Glomerular visceral epithelial cell (primary cell): ENCODE measurements at regions not wholly inside any gene's neighbourhood (a gene's known extent, or its start where the extent isn't known, plus 50 kb on each side); places are given as distances from the start of the nearest gene placed in this dataset.
"Not testable (repeated sequence)": the region's sequence is repeated elsewhere in the genome, so short reads cannot be mapped to it uniquely, and the experiment has no call there.

Source experiments
- DNase-seq: peaks from one replicate; pipeline ENCODE4 v3.0.0-alpha.2; 2016; ENCODE audit errors: extremely low spot score

GRCh38 chr3:187536185-187536584 lies 134.0 kb downstream of the SST start:
- no peak for DNase-seq

DNA sequence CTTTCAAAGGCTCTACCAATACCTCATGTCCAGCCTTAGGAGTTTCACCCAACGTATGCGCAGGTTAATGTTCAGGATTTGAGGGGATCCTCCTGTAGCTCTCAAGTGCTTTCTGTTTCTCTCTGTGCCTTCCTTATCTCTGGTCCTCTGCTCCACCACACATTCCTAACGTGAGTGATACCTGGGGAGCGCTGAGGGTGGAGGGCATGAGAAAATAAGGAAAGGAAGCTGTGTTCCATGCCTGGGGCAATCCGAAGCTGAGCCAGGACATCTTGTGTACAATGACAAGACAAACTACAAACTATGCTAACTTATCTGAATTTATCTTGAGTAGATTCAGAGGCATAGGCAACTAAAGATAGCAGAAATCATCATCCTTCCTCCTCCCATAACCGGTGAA lies 136.4 kb downstream of the SST start:
- DNase-seq, result no peak

- DNase-seq, result no peak
Observed at GRCh38 chr3:187531831-187532230, 138.4 kb downstream of the SST start.

DNA sequence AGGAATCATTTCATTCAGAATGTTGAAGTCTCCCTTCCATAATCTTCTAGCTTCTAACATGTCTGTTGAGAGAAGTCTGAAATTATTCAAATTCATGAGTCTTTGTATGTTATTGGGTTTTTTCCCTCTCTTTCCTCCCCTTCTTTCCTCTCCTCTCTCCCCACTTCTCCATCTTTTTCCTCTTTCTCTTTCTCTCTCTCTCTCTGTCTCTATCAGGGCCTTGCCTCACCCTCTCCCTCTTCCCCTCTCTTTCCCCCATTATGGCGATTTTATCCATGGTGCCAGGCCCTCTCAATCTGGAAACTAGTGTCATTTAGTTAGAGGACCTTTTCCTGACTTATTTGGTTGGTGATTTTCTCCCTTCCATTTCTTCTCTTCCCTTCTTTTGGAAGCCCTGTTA lies 147.3 kb downstream of the SST start:
- no peak for DNase-seq

GRCh38 chr3:187522293-187522692 lies 147.9 kb downstream of the SST start:
- DNase-seq, result no peak

GRCh38 chr3:187521546-187521945 lies 148.6 kb downstream of the SST start:
- no peak for DNase-seq

DNA sequence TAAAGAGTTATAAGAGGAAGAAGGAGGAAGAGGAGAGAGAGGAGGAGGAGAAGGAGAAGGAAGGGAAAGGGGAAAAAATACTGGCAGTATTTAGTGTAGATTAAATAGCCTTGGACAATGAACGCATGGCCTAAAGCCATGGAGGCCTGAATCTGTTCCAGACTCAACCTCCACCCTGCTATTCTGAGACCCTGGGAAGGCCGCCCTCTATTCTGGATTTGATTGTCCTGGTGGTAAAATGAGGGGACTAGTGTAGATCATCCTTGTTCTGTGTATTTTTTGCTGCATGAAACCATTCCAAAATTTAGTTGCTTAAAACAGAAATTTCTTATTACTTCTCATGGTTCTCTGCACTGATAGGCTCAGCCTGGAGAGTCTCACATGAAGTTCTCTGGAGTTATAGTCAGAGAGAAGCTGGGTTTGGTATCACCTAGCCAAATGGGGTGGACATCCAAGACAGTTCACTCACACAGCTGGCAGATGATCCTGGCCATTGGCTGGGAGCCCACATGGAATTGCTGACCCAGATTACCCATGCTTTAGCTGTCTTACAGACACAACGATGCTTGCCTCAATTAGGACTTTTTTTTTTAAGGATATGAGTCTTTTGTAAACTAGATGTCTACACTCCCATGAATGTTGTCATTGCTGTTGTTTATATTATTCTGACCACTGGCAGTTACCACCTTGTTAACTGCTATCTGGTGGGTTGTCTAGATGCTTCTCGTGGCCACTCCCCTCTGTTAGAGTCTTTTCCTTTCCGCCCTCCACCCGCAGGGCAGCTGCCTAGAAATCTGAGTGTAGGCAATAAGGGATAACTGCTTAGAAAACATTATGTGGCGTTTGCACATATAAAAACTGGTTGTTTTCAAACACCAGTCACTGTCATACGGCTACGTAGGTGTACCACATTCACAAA lies 149.9 kb downstream of the SST start:
- DNase-seq, result no peak

- DNase-seq, result peak; percentile 16
Observed at GRCh38 chr3:187519428-187519890, 150.7 kb downstream of the SST start.

- DNase-seq, result no peak
Observed at GRCh38 chr3:187518616-187519015, 150.4 kb downstream of the RTP4 start.

DNA sequence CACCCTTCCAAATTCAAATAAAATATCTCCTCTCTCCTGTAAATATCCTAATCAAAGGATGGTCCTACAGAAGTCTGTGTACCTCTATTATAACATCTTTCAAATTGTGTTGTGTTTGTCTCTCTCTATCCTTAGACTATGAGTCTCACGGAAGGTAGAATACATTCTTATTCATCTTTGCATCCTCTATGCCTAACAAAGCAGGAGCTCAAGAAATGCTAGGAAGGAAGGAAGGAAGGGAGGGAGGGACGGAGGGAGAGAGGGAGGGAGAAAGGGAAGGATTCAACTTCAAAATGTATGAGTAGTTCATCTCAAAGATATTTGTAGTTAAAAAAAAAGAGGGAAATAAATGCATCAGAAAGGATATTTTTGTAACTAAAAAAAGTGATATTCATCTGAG lies 150.0 kb downstream of the RTP4 start:
- no peak for DNase-seq

DNA sequence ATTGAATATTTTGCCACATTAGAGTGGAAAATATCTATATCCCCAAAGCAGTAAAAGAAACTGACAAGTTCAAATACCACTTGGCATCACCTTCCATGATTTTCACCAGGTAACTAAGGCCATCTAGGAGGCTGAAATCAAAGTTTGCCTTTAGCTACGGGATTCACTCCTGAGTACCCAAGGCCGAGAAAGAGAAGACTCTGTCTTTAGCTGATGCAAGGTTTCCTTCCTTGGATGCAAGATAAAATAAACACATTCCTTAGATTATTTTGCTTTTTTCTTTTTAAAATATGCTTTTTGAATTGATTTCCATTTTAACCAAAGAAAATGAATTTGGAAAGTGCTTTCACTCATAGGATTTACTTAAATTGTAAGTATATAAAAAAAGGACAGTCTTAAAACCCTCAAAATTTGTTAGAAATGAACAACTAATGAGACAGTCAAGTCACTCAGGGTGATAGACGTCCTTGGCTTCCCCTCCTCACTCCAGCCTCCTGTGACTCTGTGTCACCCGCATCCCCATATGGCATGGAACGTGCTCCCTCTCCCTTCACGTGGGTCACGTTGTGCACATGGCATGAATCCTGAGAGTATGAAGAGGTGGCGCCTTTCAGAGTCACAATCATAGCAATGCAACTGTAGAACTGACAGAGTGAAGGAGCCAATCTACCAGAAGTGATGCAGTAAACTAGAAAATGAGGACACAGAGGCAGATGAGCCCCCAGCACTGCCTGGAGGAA lies 148.4 kb downstream of the RTP4 start:
- DNase-seq, result no peak

DNA sequence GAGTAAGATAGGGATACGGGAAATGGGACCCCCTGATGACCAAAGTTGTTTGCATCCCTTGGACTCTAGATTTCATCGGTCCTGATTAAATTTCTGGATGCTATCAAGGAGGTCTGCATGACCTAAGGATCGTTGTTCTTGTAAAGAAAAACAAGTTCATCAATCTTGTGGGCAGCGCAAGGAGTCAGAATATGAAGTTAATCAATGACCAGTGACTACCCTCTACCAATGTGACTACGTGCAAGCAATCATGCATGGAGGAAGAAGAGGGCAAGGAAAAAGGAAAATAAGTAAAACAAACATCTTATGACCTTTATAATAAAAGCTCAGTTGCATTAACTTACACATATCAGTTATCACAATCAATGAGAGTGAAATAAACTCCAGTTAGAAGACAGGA lies 139.7 kb downstream of the RTP4 start:
- DNase-seq, result peak; percentile 48

- DNase-seq, result no peak
Observed at GRCh38 chr3:187507266-187507665, 139.1 kb downstream of the RTP4 start.

DNA sequence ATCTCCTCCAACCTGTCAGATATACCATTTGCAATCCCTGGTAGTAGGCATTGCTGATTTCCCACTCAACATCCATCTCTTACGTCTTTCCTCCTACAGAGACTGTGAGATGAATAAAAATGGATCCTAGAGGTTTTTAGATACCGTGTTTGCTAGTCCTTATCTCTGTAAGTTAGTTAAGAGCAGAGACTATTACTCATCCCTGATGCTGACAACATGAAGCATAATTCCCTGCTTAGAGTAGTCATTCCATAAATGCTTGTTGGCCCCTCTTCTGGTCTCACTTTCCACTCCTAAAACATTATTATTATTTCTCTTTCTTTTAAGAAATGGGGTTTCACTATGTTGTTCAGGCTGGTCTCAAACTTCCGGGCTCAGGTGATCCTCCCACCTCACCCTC lies 136.2 kb downstream of the RTP4 start:
- no peak for DNase-seq

- no peak for DNase-seq
Observed at GRCh38 chr3:187498211-187498724, 130.1 kb downstream of the RTP4 start.

DNA sequence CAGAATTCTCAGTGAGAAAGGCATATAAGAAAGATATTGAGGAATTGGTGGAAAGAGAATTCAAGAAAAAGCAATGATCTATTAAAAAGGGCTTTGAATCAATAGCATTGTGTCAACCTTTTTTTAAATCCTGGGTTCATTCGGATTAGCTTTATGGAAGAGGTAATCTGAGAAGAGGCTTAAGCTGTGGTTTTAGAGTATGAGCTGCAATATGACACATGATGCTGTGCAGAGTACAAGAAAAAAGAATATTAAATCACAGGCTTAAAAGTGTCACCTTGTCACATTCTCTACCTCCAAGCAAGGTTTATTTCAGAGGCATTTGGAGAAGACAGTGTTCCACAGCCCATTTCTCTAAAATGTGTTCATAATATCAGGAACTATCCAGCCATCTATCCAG lies 128.9 kb downstream of the RTP4 start:
- no peak for DNase-seq

DNA sequence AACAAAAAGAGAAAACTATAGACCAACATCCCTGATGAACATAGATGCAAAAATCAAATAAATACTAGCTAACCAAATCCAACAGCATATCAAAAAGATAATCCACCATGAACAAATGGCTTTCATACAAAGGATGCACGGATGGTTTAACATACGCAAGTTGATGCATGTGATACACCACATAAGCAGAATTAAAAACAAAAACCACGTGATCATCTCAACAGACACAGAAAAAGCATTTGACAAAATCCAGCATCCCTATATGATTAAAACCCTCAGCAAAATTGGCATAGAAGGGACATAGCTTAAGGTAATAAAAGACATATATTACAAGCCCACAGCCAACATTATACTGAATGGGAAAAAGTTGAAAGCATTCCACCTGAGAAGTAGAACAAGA lies 125.9 kb downstream of the RTP4 start:
- not testable (repeated sequence) for DNase-seq

- peak; percentile 36 for DNase-seq
Observed at GRCh38 chr3:187491371-187491770, 123.2 kb downstream of the RTP4 start.

DNA sequence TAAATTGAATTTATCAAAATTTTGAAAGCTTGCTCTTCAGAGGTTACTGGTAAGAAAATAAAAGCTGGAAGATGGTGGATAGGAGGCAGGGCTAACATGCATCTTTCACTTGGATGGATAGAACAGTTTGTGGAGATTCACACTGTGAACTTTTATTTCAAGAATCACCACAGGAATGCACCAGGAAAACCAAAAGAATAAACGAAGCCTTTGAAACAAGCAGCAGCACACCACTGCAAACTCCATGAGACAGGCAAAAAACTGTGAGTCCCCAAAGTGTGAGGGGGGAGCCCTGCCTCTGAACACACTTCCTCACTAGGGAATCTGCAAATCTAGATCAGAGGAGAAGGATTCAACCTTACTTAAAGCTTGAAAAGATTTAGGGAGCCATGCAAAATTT lies 122.2 kb downstream of the RTP4 start:
- DNase-seq, result peak; percentile 17

GRCh38 chr3:187484547-187485295 lies 116.5 kb downstream of the RTP4 start:
- no peak for DNase-seq

- no peak for DNase-seq
Observed at GRCh38 chr3:187481426-187481825, 113.2 kb downstream of the RTP4 start.

DNA sequence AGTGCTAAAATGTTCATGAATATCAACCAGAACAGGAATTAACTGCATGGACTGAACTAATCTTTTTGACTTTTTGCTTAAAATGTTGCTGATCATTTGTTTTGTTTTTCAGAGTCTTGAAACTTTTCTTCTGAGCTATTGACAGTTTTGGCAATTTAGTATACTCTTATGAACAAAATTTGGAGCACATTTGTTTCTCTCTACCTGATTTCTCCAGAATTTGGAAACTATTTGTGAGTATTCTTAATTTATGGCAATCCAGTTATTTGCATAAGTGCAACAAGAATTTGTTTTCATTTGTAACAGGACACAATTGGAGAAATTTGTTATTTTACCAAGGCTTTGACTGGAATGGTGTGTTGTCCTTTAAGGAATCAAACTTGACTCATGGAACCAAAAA lies 107.4 kb downstream of the RTP4 start:
- DNase-seq, result not testable (repeated sequence)
